BE2C (cell line): ENCODE measurements at regions not wholly inside any gene's neighbourhood (a gene's known extent, or its start where the extent isn't known, plus 50 kb on each side); places are given as distances from the start of the nearest gene placed in this dataset.

Experiments
- DNase-seq: peaks from one replicate; pipeline ENCODE4 v3.0.0-alpha.2; 2020
- H3K27me3 ChIP-seq: fragments of 250-450 bp; sonication (Bioruptor Pico); 2 replicates; pipeline ENCODE4 v1.5.1; 2020; ENCODE audit warnings: mild to moderate bottlenecking
- H3K36me3 ChIP-seq: fragments of 250-450 bp; sonication (Bioruptor Pico); 2 replicates; pipeline ENCODE4 v1.5.1; 2020; ENCODE audit warnings: mild to moderate bottlenecking
- H3K4me1 ChIP-seq: fragments of 250-450 bp; sonication (Bioruptor Pico); 2 replicates; pipeline ENCODE4 v1.5.1; 2020
- H3K4me3 ChIP-seq: 2 replicates; pipeline ENCODE4 v1.5.1; 2011; ENCODE audit warnings: low read depth, low read length
- H3K9me3 ChIP-seq: fragments of 250-450 bp; sonication (Bioruptor Pico); 2 replicates; pipeline ENCODE4 v1.5.1; 2020
- CTCF ChIP-seq: IDR thresholded peaks from 2 replicates; pipeline ENCODE4 v1.5.1; 2012; ENCODE audit warnings: mild to moderate bottlenecking, low read depth, low read length

GRCh38 chr13:29940715-29941114 lies 90.3 kb upstream of the UBL3 start:
- H3K4me1 ChIP-seq, result no peaks in the 10 kb centered on the region
- H3K27me3 ChIP-seq, result no peaks in the 10 kb centered on the region
- H3K36me3 ChIP-seq, result no peaks in the 10 kb centered on the region
- H3K9me3 ChIP-seq, result no peaks in the 10 kb centered on the region
- no peak for DNase-seq
- TF ChIP-seq CTCF, result no peak
- H3K4me3 ChIP-seq, result no peak overlapping the region

DNA sequence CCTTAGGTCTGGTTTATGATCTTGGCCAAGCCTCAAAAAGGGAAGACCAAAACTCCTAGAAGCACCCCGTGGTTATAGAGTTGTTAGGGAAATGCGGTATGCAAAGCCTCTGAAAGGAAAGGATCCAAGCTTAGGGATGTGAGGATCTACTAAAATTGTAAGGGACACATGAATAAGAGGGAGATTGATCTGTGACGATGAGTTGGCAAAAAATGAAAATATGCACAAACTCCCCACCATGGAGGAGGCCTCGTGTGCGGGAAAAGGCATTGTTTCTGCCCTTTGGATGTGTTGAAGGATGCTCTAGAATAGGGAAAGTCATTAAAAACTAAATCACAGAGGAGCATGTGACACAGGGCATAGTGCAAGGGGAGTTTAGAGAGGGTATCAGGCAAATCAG lies 88.7 kb upstream of the UBL3 start:
- Histone ChIP-seq H3K9me3 (no peaks in the 10 kb centered on the region), H3K4me3 (no peak overlapping the region), H3K4me1 (no peaks in the 10 kb centered on the region), H3K36me3 (no peaks in the 10 kb centered on the region), H3K27me3 (no peaks in the 10 kb centered on the region)
- no peak for TF ChIP-seq CTCF
- DNase-seq, result no peak

DNA sequence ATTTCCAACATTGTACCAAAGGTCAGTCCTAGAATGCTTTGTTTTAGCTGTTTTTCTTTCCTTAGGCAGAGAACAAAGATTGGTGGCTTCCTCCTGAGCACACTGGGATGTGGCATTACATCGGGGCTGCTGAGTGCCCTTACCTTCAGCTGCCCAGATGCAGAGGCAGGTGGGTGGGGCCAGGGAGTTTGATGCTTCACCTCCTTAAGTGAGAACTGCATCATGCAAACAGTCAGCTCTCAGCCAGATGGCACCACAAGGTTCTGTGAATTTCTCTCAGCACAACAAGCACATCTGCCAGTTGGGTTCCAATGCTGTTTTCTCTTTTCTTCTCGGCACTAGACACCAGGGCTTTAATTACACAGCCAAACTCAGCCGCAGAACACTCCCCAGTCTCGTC lies 87.4 kb upstream of the UBL3 start:
- H3K36me3 ChIP-seq, result no peaks in the 10 kb centered on the region
- H3K27me3 ChIP-seq, result no peaks in the 10 kb centered on the region
- H3K4me1 ChIP-seq, result no peaks in the 10 kb centered on the region
- TF ChIP-seq CTCF, result no peak
- no peak overlapping the region for H3K4me3 ChIP-seq
- DNase-seq, result no peak
- H3K9me3 ChIP-seq, result no peaks in the 10 kb centered on the region

DNA sequence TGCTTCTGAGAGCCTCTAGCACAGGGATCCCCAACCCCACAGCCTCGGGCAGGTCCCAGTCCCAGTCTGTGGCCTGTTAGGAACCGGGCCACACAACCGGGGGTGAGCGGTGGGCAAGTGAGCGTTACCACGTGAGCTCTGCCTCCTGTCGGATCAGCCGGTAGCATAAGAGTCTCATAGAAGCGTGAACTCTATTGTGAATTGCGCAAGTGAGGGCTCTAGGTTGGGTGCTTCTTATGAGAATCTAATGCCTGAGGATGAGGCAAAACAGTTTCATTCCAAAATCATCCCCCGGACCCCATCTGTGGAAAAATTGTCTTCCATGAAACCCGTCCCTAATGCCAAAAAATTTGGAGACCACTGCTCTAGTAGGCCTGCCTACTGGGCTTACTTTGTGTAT lies 87.0 kb upstream of the UBL3 start:
- DNase-seq, result no peak
- Histone ChIP-seq H3K27me3 (no peaks in the 10 kb centered on the region), H3K36me3 (no peaks in the 10 kb centered on the region), H3K4me3 (no peak overlapping the region), H3K4me1 (no peaks in the 10 kb centered on the region), H3K9me3 (no peaks in the 10 kb centered on the region)
- no peak for TF ChIP-seq CTCF

DNA sequence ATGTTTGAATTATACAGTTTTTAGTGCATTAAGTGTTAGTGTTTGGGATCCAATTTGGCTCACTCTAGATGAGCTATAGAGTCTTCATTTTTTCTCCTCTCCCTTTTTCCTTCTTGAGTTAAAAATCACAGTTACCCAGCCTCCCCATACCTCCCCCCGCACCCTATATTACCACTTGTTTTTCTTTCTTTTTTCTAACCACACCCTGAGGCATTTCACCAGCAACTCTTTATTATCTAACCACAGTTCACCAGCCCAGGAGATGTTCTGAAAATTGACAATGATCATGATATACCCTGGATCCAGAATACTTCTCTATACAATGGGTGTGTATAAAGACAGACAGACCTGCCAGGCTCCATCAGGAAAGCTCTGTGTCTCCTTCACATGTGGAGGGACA lies 86.5 kb upstream of the UBL3 start:
- H3K36me3 ChIP-seq, result no peaks in the 10 kb centered on the region
- H3K27me3 ChIP-seq, result no peaks in the 10 kb centered on the region
- H3K4me1 ChIP-seq, result no peaks in the 10 kb centered on the region
- H3K9me3 ChIP-seq, result no peaks in the 10 kb centered on the region
- no peak for TF ChIP-seq CTCF
- no peak for DNase-seq
- H3K4me3 ChIP-seq, result no peak overlapping the region

DNA sequence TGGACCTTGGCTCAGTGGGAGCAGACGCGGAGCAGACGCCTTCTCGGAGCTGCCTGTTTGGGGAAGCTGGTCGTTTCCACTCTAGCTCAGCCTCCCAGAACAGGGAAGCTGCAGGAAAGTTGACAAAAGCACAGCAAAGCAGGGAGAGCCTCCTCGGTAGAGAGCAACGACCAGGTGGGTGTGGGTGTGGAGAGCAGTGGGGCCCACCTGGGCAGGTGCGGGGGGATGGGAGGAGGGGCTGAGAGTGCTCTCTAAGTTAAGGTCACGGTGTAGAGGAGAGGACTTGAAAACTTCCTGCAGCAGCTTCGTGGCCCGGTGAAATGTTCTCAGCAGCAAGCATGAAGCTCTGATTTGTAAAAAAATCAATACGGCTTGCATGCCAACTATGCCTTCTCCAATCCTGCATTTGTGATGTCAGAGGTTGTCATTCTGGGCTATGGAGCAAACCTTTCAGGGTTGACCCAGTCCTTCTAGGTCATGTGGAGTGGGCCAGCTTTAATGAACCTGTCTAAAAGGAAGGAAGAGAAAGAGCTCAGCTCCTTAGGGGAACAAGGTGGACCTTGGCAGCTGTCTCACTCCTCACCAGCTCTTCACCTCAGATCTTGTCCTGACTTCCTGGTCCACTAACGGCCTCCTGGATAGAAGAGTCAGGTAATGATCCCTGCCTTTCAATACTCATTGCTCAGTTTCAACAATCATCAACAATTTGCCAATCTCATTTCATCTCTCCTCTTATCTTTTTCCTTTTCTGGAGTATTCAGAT lies 85.8 kb upstream of the UBL3 start:
- no peaks in the 10 kb centered on the region for H3K4me1 ChIP-seq
- H3K36me3 ChIP-seq, result no peaks in the 10 kb centered on the region
- no peak for DNase-seq
- H3K4me3 ChIP-seq, result no peak overlapping the region
- no peaks in the 10 kb centered on the region for H3K9me3 ChIP-seq
- TF ChIP-seq CTCF, result no peak
- H3K27me3 ChIP-seq, result no peaks in the 10 kb centered on the region
